ENCODE measurements at regions not wholly inside any gene's neighbourhood (a gene's known extent, or its start where the extent isn't known, plus 50 kb on each side); places are given as distances from the start of the nearest gene placed in this dataset.
"Not testable (repeated sequence)": the region's sequence is repeated elsewhere in the genome, so short reads cannot be mapped to it uniquely, and the experiment has no call there.

GRCh38 chr9:117851836-117852461, 147.7 kb downstream of the TLR4 start:
- not testable (repeated sequence) for DNase-seq (ENCODE audit: low read depth in 2 of 3, low spot score in 2 of 3)

GRCh38 chr9:117858561-117858960, 154.4 kb downstream of the TLR4 start:
- DNase-seq (ENCODE audit: low read depth in 2 of 3, low spot score in 2 of 3) = no peak

- no peak for DNase-seq (ENCODE audit: low read depth in 2 of 3, low spot score in 2 of 3)
Measured at GRCh38 chr9:117860849-117861248, 156.6 kb downstream of the TLR4 start.

- DNase-seq (ENCODE audit: low read depth in 2 of 3, low spot score in 2 of 3) = no peak
Measured at GRCh38 chr9:117864385-117865057, 160.3 kb downstream of the TLR4 start.

GRCh38 chr9:117868594-117868993, 164.4 kb downstream of the TLR4 start:
- no peak for DNase-seq (ENCODE audit: low read depth in 2 of 3, low spot score in 2 of 3)

- peak in 2 of 3 donors; percentile 0 to 1 for DNase-seq (ENCODE audit: low read depth in 2 of 3, low spot score in 2 of 3)
Measured at GRCh38 chr9:117869287-117869686, 165.1 kb downstream of the TLR4 start.

GRCh38 chr9:117869712-117870111, 165.5 kb downstream of the TLR4 start:
- DNase-seq (ENCODE audit: low read depth in 2 of 3, low spot score in 2 of 3) = no peak

- no peak for DNase-seq (ENCODE audit: low read depth in 2 of 3, low spot score in 2 of 3)
Measured at GRCh38 chr9:117873664-117874063, 169.5 kb downstream of the TLR4 start.

- no peak for DNase-seq (ENCODE audit: low read depth in 2 of 3, low spot score in 2 of 3)
Measured at GRCh38 chr9:117875886-117876285, 171.7 kb downstream of the TLR4 start.

GRCh38 chr9:117882171-117882570, 178.0 kb downstream of the TLR4 start:
- no peak for DNase-seq (ENCODE audit: low read depth in 2 of 3, low spot score in 2 of 3)

GRCh38 chr9:117886616-117887015, 182.4 kb downstream of the TLR4 start:
- DNase-seq (ENCODE audit: low read depth in 2 of 3, low spot score in 2 of 3) = no peak

- no peak for DNase-seq (ENCODE audit: low read depth in 2 of 3, low spot score in 2 of 3)
Measured at GRCh38 chr9:117887383-117887782, 183.2 kb downstream of the TLR4 start.

- DNase-seq (ENCODE audit: low read depth in 2 of 3, low spot score in 2 of 3) = no peak
Measured at GRCh38 chr9:117887941-117888340, 183.7 kb downstream of the TLR4 start.

GRCh38 chr9:117903453-117903852, 199.2 kb downstream of the TLR4 start:
- DNase-seq (ENCODE audit: low read depth in 2 of 3, low spot score in 2 of 3) = no peak

GRCh38 chr9:117906763-117907162, 202.6 kb downstream of the TLR4 start:
- no peak for DNase-seq (ENCODE audit: low read depth in 2 of 3, low spot score in 2 of 3)

- DNase-seq (ENCODE audit: low read depth in 2 of 3, low spot score in 2 of 3) = no peak
Measured at GRCh38 chr9:117907420-117907819, 203.2 kb downstream of the TLR4 start.

GRCh38 chr9:117916291-117916690, 212.1 kb downstream of the TLR4 start:
- DNase-seq (ENCODE audit: low read depth in 2 of 3, low spot score in 2 of 3) = no peak

- no peak for DNase-seq (ENCODE audit: low read depth in 2 of 3, low spot score in 2 of 3)
Measured at GRCh38 chr9:117917873-117918272, 213.7 kb downstream of the TLR4 start.

- no peak for DNase-seq (ENCODE audit: low read depth in 2 of 3, low spot score in 2 of 3)
Measured at GRCh38 chr9:117919538-117919937, 215.3 kb downstream of the TLR4 start.

GRCh38 chr9:117926031-117926658, 221.9 kb downstream of the TLR4 start:
- no peak for DNase-seq (ENCODE audit: low read depth in 2 of 3, low spot score in 2 of 3)

GRCh38 chr9:117927354-117927753, 223.2 kb downstream of the TLR4 start:
- DNase-seq (ENCODE audit: low read depth in 2 of 3, low spot score in 2 of 3) = no peak

GRCh38 chr9:117929868-117930267, 225.7 kb downstream of the TLR4 start:
- no peak for DNase-seq (ENCODE audit: low read depth in 2 of 3, low spot score in 2 of 3)

Data from hematopoietic multipotent progenitor cell (in vitro differentiated cells).